Breast epithelium (tissue), 4 donors: ENCODE measurements at regions not wholly inside any gene's neighbourhood (a gene's known extent, or its start where the extent isn't known, plus 50 kb on each side); places are given as distances from the start of the nearest gene placed in this dataset.
"Not testable (repeated sequence)": the region's sequence is repeated elsewhere in the genome, so short reads cannot be mapped to it uniquely, and the experiment has no call there.

Experiments
- DNase-seq, 2 donors: peaks; one replicate each; pipeline ENCODE4 v3.0.0-alpha.2; 2019; ENCODE audit warnings: low spot score in 2 of 2
- H3K27ac ChIP-seq, 2 donors: fragments of 200-600 bp; sonication (generic) in 1 of 2; one replicate each; pipeline ENCODE4 v1.5.1; 2016 to 2019; ENCODE audit warnings: mild to moderate bottlenecking in 1 of 2
- H3K27me3 ChIP-seq, 2 donors: fragments of 200-600 bp; sonication (generic) in 1 of 2; one replicate each; pipeline versions ENCODE4 v1.5.1 to v1.6.0; 2017 to 2019; ENCODE audit warnings: control low read depth in 1 of 2, mild to moderate bottlenecking in 1 of 2
- H3K36me3 ChIP-seq: fragments of 200-600 bp; one replicate; pipeline ENCODE4 v1.5.1; 2019
- H3K4me1 ChIP-seq, 2 donors: fragments of 200-600 bp; sonication (generic); one replicate each; pipeline ENCODE4 v1.5.1; 2016 to 2019; ENCODE audit warnings: control low read depth in 1 of 2
- H3K4me3 ChIP-seq, 3 donors: fragments of 200-600 bp; sonication (generic); 1 replicate in 2 of 3; 2 replicates in 1 of 3; pipeline ENCODE4 v1.5.1; 2016 to 2019; ENCODE audit warnings: mild to moderate bottlenecking in 3 of 3, moderate library complexity in 2 of 3
- H3K9me3 ChIP-seq, 2 donors: fragments of 200-600 bp; sonication (generic) in 1 of 2; one replicate each; pipeline ENCODE4 v1.5.1; 2016 to 2019; ENCODE audit warnings: control low read depth in 1 of 2
- CTCF ChIP-seq, 3 donors: fragments of 450-650 bp; IDR thresholded peaks; one replicate each; pipeline ENCODE4 v1.5.1; 2016 to 2017; ENCODE audit warnings: antibody characterized with exemption in 3 of 3, mild to moderate bottlenecking in 3 of 3, moderate library complexity in 3 of 3
- POLR2A ChIP-seq: fragments of 450-650 bp; IDR thresholded peaks from one replicate; pipeline ENCODE4 v1.6.1; 2016; ENCODE audit warnings: antibody characterized with exemption, mild to moderate bottlenecking, moderate library complexity
- POLR2AphosphoS5 ChIP-seq, 3 donors: sonication (generic); formaldehyde crosslinking; IDR thresholded peaks; one replicate each; pipeline ENCODE4 v1.6.1; 2017; ENCODE audit warnings: antibody characterized with exemption in 3 of 3
- intact Hi-C: fragments of 100-400 bp; cut with DNase I; formaldehyde crosslinking; loops from one replicate; pipeline ENCODE4 v1.15.1; 2023; ENCODE audit warnings: low total_unique reads

- Histone ChIP-seq H3K27me3 (no peaks in the 10 kb centered on the region), H3K27ac (no peak overlapping the region), H3K36me3 (no peaks in the 10 kb centered on the region), H3K4me3 (no peak overlapping the region), H3K9me3 (no peaks in the 10 kb centered on the region), H3K4me1 (no peaks in the 10 kb centered on the region)
- TF ChIP-seq POLR2AphosphoS5 (IDR thresholded peaks at IDR 0.05) (no peak), CTCF (IDR thresholded peaks at IDR 0.05) (no peak), POLR2A (no peak)
- intact Hi-C loops = no loop called here
- DNase-seq = no peak
Measured at GRCh38 chr14:48710133-48710532, 876.0 kb downstream of the RPS29 start.

DNA sequence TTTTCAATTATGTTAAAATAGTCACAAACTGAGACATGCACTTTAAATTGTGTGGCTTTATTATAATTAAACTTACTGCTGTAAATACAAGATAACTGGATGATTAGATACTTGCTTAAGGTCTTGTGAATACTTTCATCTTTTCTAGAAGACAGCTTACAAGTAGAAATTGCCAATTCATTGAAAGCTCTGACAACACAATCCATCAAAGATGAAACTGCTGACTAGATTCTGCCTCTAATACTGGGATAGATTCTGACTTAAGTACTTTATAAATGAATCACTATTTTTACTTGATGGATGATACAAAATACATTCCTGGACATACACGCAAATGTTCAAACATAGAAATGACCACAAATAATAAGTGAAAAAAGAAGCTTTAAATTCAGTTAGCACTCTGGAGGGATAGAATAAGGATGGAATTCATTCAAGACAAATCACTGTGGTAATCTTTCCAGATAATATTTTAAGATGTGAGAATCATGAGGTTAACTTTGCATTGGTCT is 876.8 kb downstream of the RPS29 start:
- DNase-seq = no peak
- intact Hi-C loops = no loop called here
- TF ChIP-seq POLR2A (no peak), CTCF (IDR thresholded peaks at IDR 0.05) (no peak), POLR2AphosphoS5 (IDR thresholded peaks at IDR 0.05) (no peak)
- Histone ChIP-seq H3K36me3 (no peaks in the 10 kb centered on the region), H3K27ac (no peak overlapping the region), H3K4me1 (no peaks in the 10 kb centered on the region), H3K4me3 (no peak overlapping the region), H3K9me3 (no peaks in the 10 kb centered on the region), H3K27me3 (no peaks in the 10 kb centered on the region)

DNA sequence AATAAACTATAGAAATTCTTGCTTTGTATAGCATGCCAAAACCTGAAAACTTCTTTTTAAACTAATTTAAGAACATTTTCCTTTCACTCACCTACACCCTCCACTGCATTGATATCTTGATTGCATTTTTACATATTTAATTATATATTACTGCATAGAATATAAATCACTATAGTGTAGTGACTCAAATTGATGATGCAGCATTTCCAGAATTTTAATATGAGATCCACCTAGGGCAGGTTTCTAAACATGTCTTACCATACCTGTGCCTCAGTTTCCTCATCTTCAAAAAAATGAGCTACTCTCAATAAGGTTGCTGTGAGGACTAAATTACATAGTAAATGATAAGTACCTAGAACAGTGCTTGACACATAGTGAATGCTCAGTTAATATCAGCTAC is 881.5 kb downstream of the RPS29 start:
- no peaks in the 10 kb centered on the region for H3K4me1 ChIP-seq
- no peaks in the 10 kb centered on the region for H3K9me3 ChIP-seq
- H3K4me3 ChIP-seq = no peak overlapping the region
- H3K27me3 ChIP-seq = no peaks in the 10 kb centered on the region
- no peak for DNase-seq
- TF ChIP-seq CTCF (IDR thresholded peaks at IDR 0.05) = no peak
- no peak for TF ChIP-seq POLR2A
- no peak for TF ChIP-seq POLR2AphosphoS5 (IDR thresholded peaks at IDR 0.05)
- H3K27ac ChIP-seq = no peak overlapping the region
- H3K36me3 ChIP-seq = no peaks in the 10 kb centered on the region
- intact Hi-C loops = no loop called here

DNA sequence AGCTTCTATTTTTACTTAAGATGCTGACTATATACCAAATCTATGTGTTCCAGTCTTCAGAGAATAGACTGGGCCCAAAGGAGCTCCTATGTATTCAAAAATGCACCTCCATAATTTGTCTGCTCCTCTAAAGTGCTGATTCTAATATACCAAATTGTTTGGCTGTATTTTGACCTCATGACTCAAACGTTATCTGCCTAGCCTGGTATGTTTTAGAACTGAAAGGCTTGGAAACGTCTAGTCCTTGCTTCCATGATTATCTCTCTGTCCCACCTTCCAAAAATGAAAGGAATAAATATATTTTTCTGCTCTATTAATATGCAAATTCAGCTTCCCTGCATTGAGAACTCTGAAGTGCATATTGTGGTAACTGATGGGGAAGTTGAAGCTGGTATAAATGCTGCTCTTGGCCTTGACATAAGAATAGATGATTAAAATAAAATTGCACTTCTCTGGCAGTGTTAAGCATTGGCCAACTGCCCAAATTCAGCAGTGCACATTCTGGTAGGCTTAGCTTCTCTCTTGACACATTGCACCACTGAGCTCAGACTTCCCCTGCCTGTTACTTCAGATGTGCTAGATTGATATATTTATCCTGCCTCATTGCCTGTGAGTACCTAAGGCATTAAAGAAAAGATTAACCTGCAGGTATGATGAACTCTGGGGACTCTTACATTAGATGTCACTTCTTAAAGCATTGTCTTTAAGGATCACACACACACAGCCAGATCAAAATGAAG is 882.3 kb downstream of the RPS29 start:
- Histone ChIP-seq H3K36me3 (no peaks in the 10 kb centered on the region), H3K27me3 (no peaks in the 10 kb centered on the region), H3K4me1 (no peaks in the 10 kb centered on the region), H3K27ac (no peak overlapping the region), H3K9me3 (no peaks in the 10 kb centered on the region), H3K4me3 (no peak overlapping the region)
- TF ChIP-seq CTCF (IDR thresholded peaks at IDR 0.05) (no peak), POLR2A (no peak), POLR2AphosphoS5 (IDR thresholded peaks at IDR 0.05) (no peak)
- intact Hi-C loops = no loop called here
- DNase-seq = no peak

- H3K4me1 ChIP-seq, H3K27me3 ChIP-seq, DNase-seq, intact Hi-C loops, H3K36me3 ChIP-seq, H3K27ac ChIP-seq, H3K9me3 ChIP-seq, H3K4me3 ChIP-seq: not testable (repeated sequence)
Measured at GRCh38 chr14:48697362-48697761, 888.8 kb downstream of the RPS29 start.
